Panc1 (cell line): ENCODE measurements at regions not wholly inside any gene's neighbourhood (a gene's known extent, or its start where the extent isn't known, plus 50 kb on each side); places are given as distances from the start of the nearest gene placed in this dataset.

ENCODE experiments used
- ATAC-seq: fragments of 200-7000 bp; cut with Tn5 transposase; 2 replicates; pipeline ENCODE4 v1.9.1; 2020; ENCODE audit warnings: mild to moderate bottlenecking, moderate library complexity
- BruUV-seq: library from RNA; stranded (reverse); fragments of 400-500 nt; replicated peaks from 2 replicates; lab custom pipeline; 2021; lab: Mats Ljungman, UMichigan
- CTCF ChIA-PET: fragments of 300-600 bp; sonication (Branson Sonifier 250); formaldehyde crosslinking; loops from one replicate; lab custom pipeline; 2022; ENCODE audit warnings: antibody characterized with exemption; lab: Charles Lee
- POLR2A ChIA-PET: fragments of 300-600 bp; sonication (Branson Sonifier 250); formaldehyde crosslinking; loops from one replicate; lab custom pipeline; 2022; ENCODE audit warnings: antibody characterized with exemption; lab: Charles Lee
- DNase-seq: peaks from one replicate; pipeline ENCODE4 v3.0.0-alpha.2; 2010; ENCODE audit warnings: low read depth, low spot score
- H3K27ac ChIP-seq: 2 replicates; pipeline ENCODE4 v1.5.1; 2011; ENCODE audit warnings: mild to moderate bottlenecking, low read length, inconsistent platforms
- H3K27me3 ChIP-seq: fragments of 200-500 bp; sonication (Bioruptor generic); 2 replicates; pipeline ENCODE4 v1.6.0; 2014; ENCODE audit warnings: low read length, inconsistent platforms; ENCODE audit not compliant: control insufficient read depth, insufficient read depth
- H3K36me3 ChIP-seq: fragments of 200-500 bp; sonication (Bioruptor generic); 2 replicates; pipeline ENCODE4 v1.5.1; 2014; ENCODE audit warnings: inconsistent platforms, mild to moderate bottlenecking, low read length, moderate library complexity; ENCODE audit not compliant: control insufficient read depth, insufficient read depth
- H3K4me1 ChIP-seq: 2 replicates; pipeline ENCODE4 v1.5.1; 2011; ENCODE audit warnings: inconsistent platforms, mild to moderate bottlenecking, low read length, moderate library complexity; ENCODE audit not compliant: control insufficient read depth, insufficient read depth
- H3K4me3 ChIP-seq, 2 experiments: 2 replicates each; pipeline ENCODE4 v1.5.1; 2011 to 2012; ENCODE audit warnings: low read depth in 2 of 2, low read length in 2 of 2, mild to moderate bottlenecking in 2 of 2, inconsistent platforms in 1 of 2, moderate library complexity in 1 of 2
- H3K9me3 ChIP-seq: fragments of 200-500 bp; sonication (Bioruptor generic); 2 replicates; pipeline ENCODE4 v1.5.1; 2014; ENCODE audit warnings: low read depth, mild to moderate bottlenecking, inconsistent platforms, low read length, moderate library complexity; ENCODE audit not compliant: control insufficient read depth, insufficient read depth
- CTCF ChIP-seq: fragments of 450-650 bp; IDR thresholded peaks from 2 replicates; pipeline ENCODE4 v1.5.1; 2017; ENCODE audit warnings: mild to moderate bottlenecking
- POLR2AphosphoS5 ChIP-seq: IDR thresholded peaks from 2 replicates; pipeline ENCODE4 v1.6.1; 2012; ENCODE audit warnings: mild to moderate bottlenecking, low read depth, low read length, moderate library complexity
- REST ChIP-seq, 2 experiments: IDR thresholded peaks; 2 replicates each; pipeline ENCODE4 v1.6.1; 2011 to 2012; ENCODE audit warnings: low read depth in 2 of 2, control low read depth in 1 of 2, low read length in 1 of 2, mild to moderate bottlenecking in 1 of 2, moderate library complexity in 1 of 2; ENCODE audit not compliant: insufficient read depth in 1 of 2
- SIN3A ChIP-seq: IDR thresholded peaks from 2 replicates; pipeline ENCODE4 v1.6.1; 2012; ENCODE audit warnings: low read depth, mild to moderate bottlenecking, low read length, moderate library complexity, borderline replicate concordance; ENCODE audit not compliant: insufficient read depth
- TCF7L2 ChIP-seq: IDR thresholded peaks from 2 replicates; pipeline ENCODE4 v1.6.1; 2011; ENCODE audit warnings: mild to moderate bottlenecking, low read depth, low read length, inconsistent platforms
- in situ Hi-C: cut with HindIII; loops from 2 replicates; pipeline ENCODE4 v1.10.0; 2016; ENCODE audit warnings: low sequenced_read_pairs, low pct_unique_long_range_greater_than_20kb
- intact Hi-C: fragments of 100-400 bp; cut with micrococcal nuclease; formaldehyde crosslinking; loops from one replicate; pipeline ENCODE4 v1.10.0; 2022; ENCODE audit not compliant: unreplicated experiment

GRCh38 chr7:144975882-144976281, 140.0 kb upstream of the TPK1 start:
- TF ChIP-seq POLR2AphosphoS5 (no peak), CTCF (no peak), REST (IDR thresholded peaks at IDR 0.05; ENCODE audit: insufficient read depth in 1 of 2, low read depth in 2 of 2, low read length in 1 of 2) (no peak), TCF7L2 (no peak), SIN3A (no peak)
- Histone ChIP-seq H3K4me1 (no peaks in the 10 kb centered on the region), H3K27ac (no peak overlapping the region), H3K4me3 (no peak overlapping the region), H3K36me3 (no peaks in the 10 kb centered on the region), H3K9me3 (no peaks in the 10 kb centered on the region), H3K27me3 (no peaks in the 10 kb centered on the region)
- POLR2A ChIA-PET: no interaction called here
- CTCF ChIA-PET: no interaction called here
- DNase-seq (no peak), ATAC-seq (no peak)
- in situ Hi-C loops (no loop called here), intact Hi-C loops (loop anchor here (10.0 kb wide), 1 partner anchor 51 kb away; no protein-coding TSS in a partner anchor)
- no TSS peak for BruUV-seq

- Histone ChIP-seq H3K4me1 (no peaks in the 10 kb centered on the region), H3K9me3 (no peaks in the 10 kb centered on the region), H3K27ac (no peak overlapping the region), H3K36me3 (no peaks in the 10 kb centered on the region), H3K4me3 (no peak overlapping the region), H3K27me3 (no peaks in the 10 kb centered on the region)
- intact Hi-C loops (loop anchor here (10.0 kb wide), 1 partner anchor 45 kb away; no protein-coding TSS in a partner anchor), in situ Hi-C loops (no loop called here)
- no peak for TF ChIP-seq CTCF
- TF ChIP-seq POLR2AphosphoS5: no peak
- TF ChIP-seq REST (IDR thresholded peaks at IDR 0.05; ENCODE audit: insufficient read depth in 1 of 2, low read depth in 2 of 2, low read length in 1 of 2): no peak
- TF ChIP-seq TCF7L2: no peak
- no peak for TF ChIP-seq SIN3A
- BruUV-seq: no TSS peak
- DNase-seq (no peak), ATAC-seq (no peak)
- CTCF ChIA-PET: no interaction called here
- POLR2A ChIA-PET: interaction anchor here (0.5 kb wide), 1 partner anchor 57 kb away, joined by 7 read pairs; no protein-coding TSS in a partner anchor
Measured at GRCh38 chr7:144969787-144970186, 133.9 kb upstream of the TPK1 start.
